Gastrocnemius medialis (tissue), 4 donors: ENCODE measurements at regions not wholly inside any gene's neighbourhood (a gene's known extent, or its start where the extent isn't known, plus 50 kb on each side); places are given as distances from the start of the nearest gene placed in this dataset.

Experiments
- ATAC-seq, 2 donors: fragments of 150-250 bp; one replicate each; pipeline ENCODE4 v1.9.1; 2016
- DNase-seq, 2 donors: peaks; one replicate each; pipeline ENCODE4 v3.0.0-alpha.2; 2019
- H3K27ac ChIP-seq, 4 donors: fragments of 200-600 bp; sonication (generic); 1 replicate in 1 of 4; 2 replicates in 3 of 4; pipeline ENCODE4 v1.5.1; 2016 to 2018; ENCODE audit warnings: mild to moderate bottlenecking in 2 of 4, moderate library complexity in 1 of 4
- H3K27me3 ChIP-seq, 3 donors: fragments of 200-600 bp; sonication (generic) in 2 of 3; 1 replicate in 1 of 3; 2 replicates in 2 of 3; pipeline versions ENCODE4 v1.5.1 to v1.6.0; 2016 to 2019; ENCODE audit warnings: mild to moderate bottlenecking in 1 of 3, moderate library complexity in 1 of 3
- H3K36me3 ChIP-seq, 2 donors: fragments of 200-600 bp; sonication (generic) in 1 of 2; one replicate each; pipeline ENCODE4 v1.5.1; 2017 to 2018
- H3K4me1 ChIP-seq, 2 donors: fragments of 200-600 bp; sonication (generic) in 1 of 2; one replicate each; pipeline ENCODE4 v1.5.1; 2016 to 2017; ENCODE audit warnings: mild to moderate bottlenecking in 2 of 2
- H3K4me3 ChIP-seq, 4 donors: fragments of 200-600 bp; sonication (generic) in 3 of 4; 1 replicate in 1 of 4; 2 replicates in 3 of 4; pipeline ENCODE4 v1.5.1; 2016 to 2019; ENCODE audit warnings: mild to moderate bottlenecking in 2 of 4
- H3K9me3 ChIP-seq, 3 donors: fragments of 200-600 bp; sonication (generic) in 2 of 3; 1 replicate in 1 of 3; 2 replicates in 2 of 3; pipeline ENCODE4 v1.5.1; 2016 to 2019
- CTCF ChIP-seq, 5 experiments: fragments of 450-650 bp in 3 of 5; fragments of 200-600 bp in 2 of 5; sonication (generic) in 2 of 5; IDR thresholded peaks in 4 of 5; conservative IDR thresholded peaks in 1 of 5; 1 replicate in 4 of 5; 2 replicates in 1 of 5; pipeline ENCODE4 v1.5.1; 2016 to 2019; ENCODE audit warnings: antibody characterized with exemption in 5 of 5, mild to moderate bottlenecking in 3 of 5, moderate library complexity in 3 of 5
- POLR2A ChIP-seq, 2 donors: fragments of 450-650 bp; IDR thresholded peaks; one replicate each; pipeline ENCODE4 v1.6.1; 2017; ENCODE audit warnings: antibody characterized with exemption in 2 of 2, mild to moderate bottlenecking in 2 of 2, moderate library complexity in 2 of 2
- in situ Hi-C, 4 donors: fragments of 200-750 bp; cut with MboI; loops; one replicate each; pipeline versions ENCODE4 v1.15.0 to v1.8.0; 2017; ENCODE audit warnings: low sequenced_read_pairs in 4 of 4
- intact Hi-C: fragments of 100-400 bp; cut with DNase I; formaldehyde crosslinking; loops from one replicate; pipeline ENCODE4 v1.15.1; 2023; ENCODE audit warnings: low total_unique reads

DNA sequence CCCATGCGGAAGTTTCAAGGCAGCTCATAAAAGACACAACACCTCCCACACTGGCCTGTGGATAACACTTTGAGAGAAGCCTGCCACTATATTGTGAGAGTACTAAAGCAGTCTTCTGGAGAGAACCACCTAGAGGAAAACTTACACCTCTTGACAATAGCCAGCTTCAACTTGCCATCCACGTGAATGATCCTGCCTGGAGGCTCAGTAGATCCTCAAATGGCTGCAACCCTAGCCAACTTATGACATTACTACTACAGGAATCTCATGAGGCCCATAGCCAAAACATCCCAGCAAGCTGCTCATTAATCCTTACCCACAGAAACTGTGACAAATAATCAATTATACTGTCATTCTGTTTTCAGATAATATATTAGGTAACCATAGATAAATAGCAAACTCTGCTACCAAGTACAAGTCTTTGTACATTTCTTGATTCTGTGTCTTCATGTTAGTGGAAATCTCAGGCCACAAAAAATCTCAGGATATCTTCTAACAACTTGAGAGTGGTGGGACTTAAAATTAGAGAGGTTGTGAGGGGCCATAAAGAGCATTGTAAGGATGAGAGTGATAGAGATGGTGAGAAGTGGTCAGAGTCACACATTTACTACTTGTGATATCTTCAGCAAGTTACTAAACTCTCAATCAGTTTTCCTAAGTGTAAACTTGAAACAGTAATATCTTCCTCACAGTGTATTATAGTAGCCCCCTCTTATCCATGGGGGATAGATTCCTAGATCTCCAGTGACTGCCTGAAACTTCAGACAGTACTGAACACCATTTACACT lies 368.0 kb downstream of the C12orf50 start:
- in situ Hi-C loops (no loop called here), intact Hi-C loops (no loop called here)
- no peak for TF ChIP-seq CTCF (IDR thresholded peaks at IDR 0.05 in 4 of 5, conservative IDR thresholded peaks at IDR 0.05 in 1 of 5)
- no peak for TF ChIP-seq POLR2A (IDR thresholded peaks at IDR 0.05)
- Histone ChIP-seq H3K4me1 (no peaks in the 10 kb centered on the region), H3K4me3 (no peak overlapping the region), H3K27ac (no peak overlapping the region), H3K36me3 (no peaks in the 10 kb centered on the region), H3K9me3 (no peaks in the 10 kb centered on the region), H3K27me3 (no peaks in the 10 kb centered on the region)
- DNase-seq, result no peak
- ATAC-seq, result no peak

DNA sequence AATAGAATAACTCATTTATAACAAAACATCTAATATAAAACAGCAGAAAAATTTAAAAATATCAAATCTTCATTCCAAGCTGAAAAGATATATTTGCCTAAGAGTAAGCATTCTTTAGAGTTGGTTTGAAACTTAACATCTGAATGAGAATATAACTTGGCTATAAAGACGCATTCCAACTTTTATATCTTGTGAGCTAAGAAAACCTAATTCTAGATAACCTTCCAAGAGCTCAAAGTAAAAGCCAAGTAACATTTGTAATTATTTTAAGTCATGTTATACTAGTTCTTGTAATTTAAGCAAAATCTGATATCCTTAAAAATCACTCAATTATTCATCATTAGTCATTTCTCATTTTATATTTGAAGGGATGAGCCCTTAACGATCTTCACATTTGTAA lies 368.9 kb downstream of the C12orf50 start:
- Histone ChIP-seq H3K36me3 (no peaks in the 10 kb centered on the region), H3K4me3 (no peak overlapping the region), H3K4me1 (no peaks in the 10 kb centered on the region), H3K9me3 (no peaks in the 10 kb centered on the region), H3K27ac (no peak overlapping the region), H3K27me3 (no peaks in the 10 kb centered on the region)
- intact Hi-C loops (no loop called here), in situ Hi-C loops (no loop called here)
- no peak for DNase-seq
- TF ChIP-seq POLR2A (IDR thresholded peaks at IDR 0.05) (no peak), CTCF (IDR thresholded peaks at IDR 0.05 in 4 of 5, conservative IDR thresholded peaks at IDR 0.05 in 1 of 5) (no peak)
- no peak for ATAC-seq

GRCh38 chr12:87656311-87656710 lies 372.9 kb downstream of the C12orf50 start:
- ATAC-seq (no peak), DNase-seq (no peak)
- H3K9me3 ChIP-seq, result no peaks in the 10 kb centered on the region
- H3K36me3 ChIP-seq, result no peaks in the 10 kb centered on the region
- in situ Hi-C loops (no loop called here), intact Hi-C loops (no loop called here)
- no peak overlapping the region for H3K4me3 ChIP-seq
- TF ChIP-seq CTCF (IDR thresholded peaks at IDR 0.05 in 4 of 5, conservative IDR thresholded peaks at IDR 0.05 in 1 of 5) (no peak), POLR2A (IDR thresholded peaks at IDR 0.05) (no peak)
- H3K27ac ChIP-seq, result no peak overlapping the region
- H3K27me3 ChIP-seq, result no peaks in the 10 kb centered on the region
- no peaks in the 10 kb centered on the region for H3K4me1 ChIP-seq

GRCh38 chr12:87651670-87652425 lies 377.4 kb downstream of the C12orf50 start:
- ATAC-seq, result no peak
- in situ Hi-C loops, result no loop called here
- TF ChIP-seq CTCF (IDR thresholded peaks at IDR 0.05 in 4 of 5, conservative IDR thresholded peaks at IDR 0.05 in 1 of 5), result no peak
- TF ChIP-seq POLR2A (IDR thresholded peaks at IDR 0.05), result no peak
- Histone ChIP-seq H3K4me1 (no peaks in the 10 kb centered on the region), H3K9me3 (no peaks in the 10 kb centered on the region), H3K4me3 (no peak overlapping the region), H3K27me3 (no peaks in the 10 kb centered on the region), H3K36me3 (no peaks in the 10 kb centered on the region), H3K27ac (no peak overlapping the region)
- no peak for DNase-seq
- intact Hi-C loops, result no loop called here
